ENCODE measurements at regions not wholly inside any gene's neighbourhood (a gene's known extent, or its start where the extent isn't known, plus 50 kb on each side); places are given as distances from the start of the nearest gene placed in this dataset.

GRCh38 chr12:112741106-112741505 is 50.4 kb upstream of the RPH3A start:
- 10% methylated on average over 1 of the region's 2 CpGs for WGBS (ENCODE audit: insufficient coverage)
- CTCF ChIA-PET, result interaction anchor here (1.2 to 1.3 kb wide), 2 partner anchors 34 to 42 kb away, joined by 3 read pairs; no protein-coding TSS in a partner anchor

More at GRCh38 chr12:112741106-112741505, 50.4 kb upstream of the RPH3A start:
- POLR2A ChIA-PET, result no interaction called here
- no peak for DNase-seq
- Histone ChIP-seq H3K36me3 (ENCODE audit: control insufficient read depth in 4 of 4, insufficient read depth in 4 of 4, low read length in 3 of 4) (no peaks in the 10 kb centered on the region), H3K4me1 (ENCODE audit: control extremely low read depth in 1 of 4, control insufficient read depth in 4 of 4, insufficient read depth in 4 of 4, low read length in 3 of 4) (peaks cover 0 to 3% (median 0%) of the 10 kb centered on the region in 4 experiments), H3K4me3 (ENCODE audit: control insufficient read depth in 1 of 7, extremely low read depth in 1 of 7, insufficient read depth in 4 of 7, low read depth in 2 of 7, low read length in 6 of 7) (no peak overlapping the region), H3K27me3 (replicated peaks in 2 of 5; ENCODE audit: control insufficient read depth in 4 of 5, insufficient read depth in 5 of 5, low read length in 4 of 5) (peaks cover 0 to 3% (median 2%) of the 10 kb centered on the region in 5 experiments), H3K9me3 (ENCODE audit: control extremely low read depth in 1 of 5, control insufficient read depth in 4 of 5, insufficient read depth in 2 of 5, low read depth in 1 of 5, low read length in 4 of 5) (no peaks in the 10 kb centered on the region), H3K27ac (ENCODE audit: insufficient read depth in 1 of 2, low read depth in 1 of 2, low read length in 2 of 2, poor library complexity in 1 of 2, severe bottlenecking in 2 of 2) (no peak overlapping the region)

All from common myeloid progenitor, CD34-positive (primary cell).